ENCODE measurements at regions not wholly inside any gene's neighbourhood (a gene's known extent, or its start where the extent isn't known, plus 50 kb on each side); places are given as distances from the start of the nearest gene placed in this dataset.
A peak's percentile ranks its signal among the peaks of the same experiment; 100 is the strongest.
"Not testable (repeated sequence)": the region's sequence is repeated elsewhere in the genome, so short reads cannot be mapped to it uniquely, and the experiment has no call there.

DNA sequence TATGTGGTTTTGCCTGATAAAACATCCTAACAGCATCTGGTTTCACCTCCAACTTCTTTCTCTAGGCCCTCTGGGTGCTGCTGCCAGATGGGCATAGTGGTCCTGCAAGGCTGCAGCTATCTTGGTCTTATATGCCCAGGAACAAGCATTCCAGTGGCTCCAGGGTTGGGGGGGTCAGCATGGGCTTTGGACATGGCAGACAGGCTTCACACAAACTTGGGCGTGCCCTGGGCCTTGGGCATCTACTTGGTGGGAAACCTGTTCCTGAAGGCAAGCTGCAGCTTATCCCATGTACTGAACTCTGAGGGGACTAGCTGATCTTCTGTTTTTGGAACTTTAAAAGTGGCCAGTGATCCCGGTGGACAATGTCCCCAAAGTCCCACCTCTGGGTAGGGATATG lies 54.9 kb upstream of the ZNF678 start:
- DNase-seq (ENCODE audit: low read depth in 4 of 4, low spot score in 3 of 4), result no peak

DNA sequence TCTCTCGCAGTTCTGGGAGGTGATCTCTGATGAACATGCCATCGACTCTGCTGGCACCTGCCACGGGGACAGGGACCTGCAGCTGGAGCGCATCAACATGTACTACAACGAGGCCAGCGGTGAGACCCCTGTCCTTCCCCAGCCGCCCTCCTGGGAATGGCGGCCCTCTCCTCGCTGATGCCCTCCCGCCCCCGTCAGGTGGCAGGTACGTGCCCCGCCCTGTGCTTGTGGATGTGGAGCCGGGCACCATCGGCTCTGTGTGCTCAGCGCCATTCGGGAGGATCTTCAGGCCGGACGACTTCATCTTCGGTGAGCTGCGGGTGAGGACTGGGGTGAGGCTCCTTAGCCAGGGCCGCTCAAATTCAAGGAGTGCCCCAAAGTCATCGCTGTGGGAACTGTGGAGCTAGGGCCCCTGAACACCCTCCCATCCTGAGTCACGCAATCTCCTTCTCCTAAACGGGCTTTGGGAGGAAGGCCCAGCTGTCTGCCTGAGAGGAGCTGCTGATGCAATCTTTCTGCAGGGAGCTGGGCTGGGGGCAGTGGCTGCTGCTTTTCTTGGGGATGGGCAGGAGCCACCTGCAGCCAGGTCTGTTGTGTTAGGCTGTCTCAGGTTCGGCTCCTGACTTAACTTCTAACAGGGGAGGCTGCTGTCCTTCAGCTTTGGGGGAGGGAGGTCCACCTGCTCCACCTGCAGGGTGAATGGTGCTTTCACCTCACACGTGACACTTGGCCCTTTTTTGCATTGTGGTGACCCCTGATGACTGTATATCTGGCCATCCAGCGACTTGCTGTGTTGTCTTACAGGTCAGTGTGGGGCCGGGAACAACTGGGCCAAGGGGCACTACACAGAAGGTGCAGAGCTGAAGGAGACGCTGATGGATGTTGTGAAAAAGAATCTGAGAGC lies 56.6 kb upstream of the ZNF678 start:
- not testable (repeated sequence) for DNase-seq (ENCODE audit: low read depth in 4 of 4, low spot score in 3 of 4)

DNA sequence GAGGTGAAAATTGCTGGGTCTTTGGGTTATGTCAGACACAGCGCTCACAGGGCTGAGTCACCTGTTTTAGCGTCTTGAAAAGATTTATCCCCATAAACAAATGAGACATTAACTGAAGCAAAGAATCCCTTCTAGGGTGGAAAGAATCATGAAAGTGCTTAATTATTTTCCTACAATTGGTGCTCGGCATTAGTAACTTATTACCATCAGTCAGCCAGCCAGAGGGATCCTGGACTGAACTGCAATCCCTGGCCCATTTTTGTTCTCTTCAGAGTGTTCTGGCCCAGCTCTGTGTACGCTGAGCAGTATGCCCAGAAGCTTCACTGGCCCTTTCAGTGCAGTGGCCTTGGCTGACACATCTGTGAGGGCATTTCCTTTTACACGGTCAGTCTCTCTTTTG lies 67.3 kb upstream of the ZNF678 start:
- DNase-seq (ENCODE audit: low read depth in 4 of 4, low spot score in 3 of 4), result not testable (repeated sequence)

DNA sequence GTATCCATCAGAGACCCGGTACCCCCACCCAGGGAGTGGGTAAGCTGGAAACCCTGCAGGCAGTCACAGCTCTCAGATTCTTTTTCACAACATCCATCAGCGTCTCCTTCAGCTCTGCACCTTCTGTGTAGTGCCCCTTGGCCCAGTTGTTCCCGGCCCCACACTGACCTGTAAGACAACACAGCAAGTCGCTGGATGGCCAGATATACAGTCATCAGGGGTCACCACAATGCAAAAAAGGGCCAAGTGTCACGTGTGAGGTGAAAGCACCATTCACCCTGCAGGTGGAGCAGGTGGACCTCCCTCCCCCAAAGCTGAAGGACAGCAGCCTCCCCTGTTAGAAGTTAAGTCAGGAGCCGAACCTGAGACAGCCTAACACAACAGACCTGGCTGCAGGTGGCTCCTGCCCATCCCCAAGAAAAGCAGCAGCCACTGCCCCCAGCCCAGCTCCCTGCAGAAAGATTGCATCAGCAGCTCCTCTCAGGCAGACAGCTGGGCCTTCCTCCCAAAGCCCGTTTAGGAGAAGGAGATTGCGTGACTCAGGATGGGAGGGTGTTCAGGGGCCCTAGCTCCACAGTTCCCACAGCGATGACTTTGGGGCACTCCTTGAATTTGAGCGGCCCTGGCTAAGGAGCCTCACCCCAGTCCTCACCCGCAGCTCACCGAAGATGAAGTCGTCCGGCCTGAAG lies 69.3 kb upstream of the ZNF678 start:
- DNase-seq (ENCODE audit: low read depth in 4 of 4, low spot score in 3 of 4), result not testable (repeated sequence)

DNA sequence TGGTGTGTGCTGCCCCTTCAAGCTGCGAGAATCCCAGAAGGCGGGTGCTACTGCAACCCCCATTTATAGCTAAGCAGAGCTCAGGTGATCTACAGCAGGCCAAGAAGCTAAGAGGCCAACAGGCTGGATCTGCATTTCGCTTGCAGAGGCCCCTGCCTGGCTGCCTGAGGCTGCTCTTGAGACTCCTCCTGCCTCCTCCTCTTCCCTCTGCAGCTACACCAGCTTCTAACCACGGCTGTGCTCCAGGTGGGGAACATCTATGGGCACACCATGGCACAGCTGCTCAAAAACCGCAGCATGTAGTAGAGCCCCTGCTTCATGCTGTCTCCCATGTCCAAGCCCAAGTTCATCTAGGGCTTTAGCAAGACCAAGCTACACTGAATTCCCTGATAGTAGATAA lies 72.9 kb upstream of the ZNF678 start:
- no peak for DNase-seq (ENCODE audit: low read depth in 4 of 4, low spot score in 3 of 4)

GRCh38 chr1:227490001-227490400 lies 73.4 kb upstream of the ZNF678 start:
- DNase-seq (ENCODE audit: low read depth in 4 of 4, low spot score in 3 of 4), result no peak

DNA sequence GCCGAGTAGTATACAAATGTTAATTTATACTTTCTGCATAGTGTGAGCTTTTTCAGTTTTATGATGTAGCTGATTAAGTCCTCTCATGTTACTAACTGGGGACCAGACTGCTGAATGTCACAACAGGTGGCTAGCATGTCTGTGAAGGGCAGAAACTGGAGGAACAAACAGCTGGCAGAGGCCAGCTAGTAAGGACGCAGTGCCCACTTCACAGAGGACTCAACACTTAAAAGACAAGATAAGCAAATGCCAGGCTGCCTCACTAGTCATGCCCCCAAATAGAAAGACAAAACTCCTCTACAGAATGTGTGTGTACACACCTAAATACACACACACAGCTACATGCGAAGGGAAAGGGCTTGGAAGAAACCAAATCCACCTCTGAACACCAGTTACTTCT lies 73.8 kb upstream of the ZNF678 start:
- DNase-seq (ENCODE audit: low read depth in 4 of 4, low spot score in 3 of 4), result no peak

GRCh38 chr1:227487606-227488005 lies 75.8 kb upstream of the ZNF678 start:
- no peak for DNase-seq (ENCODE audit: low read depth in 4 of 4, low spot score in 3 of 4)

DNA sequence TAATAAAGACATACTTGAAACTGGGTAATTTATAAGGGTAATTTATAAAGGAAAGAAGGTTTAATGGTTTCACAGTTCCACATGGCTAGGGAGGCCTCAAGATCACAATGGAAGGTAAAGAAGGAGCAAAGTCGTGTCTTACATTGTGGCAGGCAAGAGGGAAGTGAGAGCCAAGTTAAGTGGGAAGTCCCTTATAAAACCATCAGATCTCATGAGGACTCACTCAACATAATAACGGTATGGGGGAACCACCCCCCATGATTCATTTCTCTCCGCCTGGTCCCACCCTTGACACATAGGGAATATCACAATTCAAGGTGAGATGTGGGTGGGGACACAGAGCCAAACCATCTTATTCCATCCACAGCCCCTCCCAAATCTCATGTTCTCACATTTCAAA lies 76.8 kb upstream of the ZNF678 start:
- no peak for DNase-seq (ENCODE audit: low read depth in 4 of 4, low spot score in 3 of 4)

GRCh38 chr1:227482023-227482299 lies 81.4 kb upstream of the ZNF678 start:
- DNase-seq (ENCODE audit: low read depth in 4 of 4, low spot score in 3 of 4), result no peak

- not testable (repeated sequence) for DNase-seq (ENCODE audit: low read depth in 4 of 4, low spot score in 3 of 4)
Measured at GRCh38 chr1:227474072-227474471, 89.3 kb upstream of the ZNF678 start.

- no peak for DNase-seq (ENCODE audit: low read depth in 4 of 4, low spot score in 3 of 4)
Measured at GRCh38 chr1:227472772-227473171, 90.6 kb upstream of the ZNF678 start.

DNA sequence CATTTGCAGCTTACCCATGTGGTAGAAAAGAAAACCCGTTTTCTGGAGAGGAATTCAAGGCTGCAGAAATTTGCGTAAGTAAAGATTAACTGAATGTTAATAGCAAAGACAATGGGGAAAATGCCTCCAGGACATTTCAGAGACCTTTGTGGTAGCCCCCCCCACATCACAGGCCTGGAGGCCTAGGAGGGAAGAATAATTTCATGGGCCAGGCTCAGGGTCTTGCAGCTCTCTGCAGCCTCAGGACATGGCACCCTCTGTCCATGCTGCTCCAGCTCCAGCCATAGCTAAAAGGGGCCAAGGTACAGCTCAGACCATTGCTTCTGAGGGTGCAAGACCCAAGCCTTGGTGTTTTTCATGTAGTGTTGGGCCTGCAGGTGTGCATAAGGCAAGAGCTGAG lies 92.7 kb upstream of the ZNF678 start:
- DNase-seq (ENCODE audit: low read depth in 4 of 4, low spot score in 3 of 4), result no peak

DNA sequence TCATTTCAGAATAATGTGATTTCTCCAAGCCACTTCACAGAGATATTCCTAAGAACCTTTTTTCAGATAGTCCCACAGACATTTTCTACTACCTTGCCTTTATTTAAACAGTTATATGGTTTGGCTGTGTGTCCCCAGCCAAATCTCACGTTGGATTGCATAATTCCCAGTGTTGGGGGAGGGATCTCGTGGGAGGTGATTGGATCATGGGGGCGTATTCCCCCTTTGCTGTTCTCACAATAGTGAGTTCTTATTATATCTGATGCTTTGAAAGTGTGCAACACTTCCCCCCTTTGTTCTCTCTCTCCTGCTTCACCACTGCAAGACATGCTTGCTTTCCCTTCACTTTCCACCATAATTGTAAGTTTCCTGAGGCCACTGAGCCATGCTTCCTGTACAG lies 93.6 kb upstream of the ZNF678 start:
- no peak for DNase-seq (ENCODE audit: low read depth in 4 of 4, low spot score in 3 of 4)

DNA sequence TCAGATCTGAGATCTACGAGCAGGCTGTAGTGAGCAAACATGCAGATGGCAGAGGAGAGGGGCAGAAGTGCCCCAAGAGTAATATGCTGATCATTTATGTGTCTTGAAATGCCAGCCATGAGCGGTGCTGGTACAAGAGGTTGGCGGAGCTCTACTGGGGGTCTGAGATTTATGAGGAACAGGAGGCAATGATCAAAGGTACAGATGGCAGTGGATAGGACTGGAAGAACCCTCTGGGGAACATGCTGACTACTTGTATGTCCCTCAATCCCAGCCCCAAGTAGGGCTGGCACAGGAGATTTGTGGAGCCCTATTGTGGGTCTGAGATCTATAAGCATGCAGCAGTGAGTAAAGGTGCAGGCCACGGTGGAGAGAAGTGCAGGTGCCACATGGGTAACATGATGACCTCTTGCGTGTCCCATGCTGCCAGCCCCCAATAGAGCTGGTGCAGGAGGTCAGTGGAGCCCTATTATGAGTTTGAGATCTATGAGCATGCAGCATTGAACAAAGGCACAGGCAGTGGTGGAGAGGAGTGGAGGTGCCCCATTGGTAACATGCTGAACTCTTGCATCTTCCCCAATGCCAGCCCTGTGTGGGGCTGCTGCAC lies 97.2 kb upstream of the ZNF678 start:
- DNase-seq (ENCODE audit: low read depth in 4 of 4, low spot score in 3 of 4), result no peak

GRCh38 chr1:227465256-227465655 lies 98.1 kb upstream of the ZNF678 start:
- no peak for DNase-seq (ENCODE audit: low read depth in 4 of 4, low spot score in 3 of 4)

GRCh38 chr1:227459977-227460376 lies 103.4 kb upstream of the ZNF678 start:
- peak in 1 of 4 donors; percentile 14 for DNase-seq (ENCODE audit: low read depth in 4 of 4, low spot score in 3 of 4)

- no peak for DNase-seq (ENCODE audit: low read depth in 4 of 4, low spot score in 3 of 4)
Measured at GRCh38 chr1:227459326-227459841, 104.0 kb upstream of the ZNF678 start.

DNA sequence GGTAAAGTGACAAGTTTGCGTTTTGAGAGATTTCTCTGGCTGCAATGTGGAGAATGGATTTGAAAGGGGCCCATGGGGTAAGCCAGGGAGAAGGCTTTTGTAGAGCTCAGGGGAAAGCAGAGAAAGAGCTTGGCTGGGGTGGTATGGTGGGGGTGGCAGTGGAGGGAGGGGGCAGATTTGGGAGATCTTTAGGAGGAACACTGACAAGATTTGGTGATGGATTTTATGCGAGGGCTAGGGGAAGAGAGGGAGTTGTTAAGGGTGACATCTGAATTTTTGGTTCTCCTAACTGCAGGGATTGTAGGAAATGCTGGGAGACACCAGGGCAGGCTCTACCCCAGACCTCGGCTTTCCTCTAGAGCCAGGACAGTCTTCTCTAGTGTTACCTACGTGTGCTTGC lies 108.7 kb upstream of the ZNF678 start:
- DNase-seq (ENCODE audit: low read depth in 4 of 4, low spot score in 3 of 4), result no peak

DNA sequence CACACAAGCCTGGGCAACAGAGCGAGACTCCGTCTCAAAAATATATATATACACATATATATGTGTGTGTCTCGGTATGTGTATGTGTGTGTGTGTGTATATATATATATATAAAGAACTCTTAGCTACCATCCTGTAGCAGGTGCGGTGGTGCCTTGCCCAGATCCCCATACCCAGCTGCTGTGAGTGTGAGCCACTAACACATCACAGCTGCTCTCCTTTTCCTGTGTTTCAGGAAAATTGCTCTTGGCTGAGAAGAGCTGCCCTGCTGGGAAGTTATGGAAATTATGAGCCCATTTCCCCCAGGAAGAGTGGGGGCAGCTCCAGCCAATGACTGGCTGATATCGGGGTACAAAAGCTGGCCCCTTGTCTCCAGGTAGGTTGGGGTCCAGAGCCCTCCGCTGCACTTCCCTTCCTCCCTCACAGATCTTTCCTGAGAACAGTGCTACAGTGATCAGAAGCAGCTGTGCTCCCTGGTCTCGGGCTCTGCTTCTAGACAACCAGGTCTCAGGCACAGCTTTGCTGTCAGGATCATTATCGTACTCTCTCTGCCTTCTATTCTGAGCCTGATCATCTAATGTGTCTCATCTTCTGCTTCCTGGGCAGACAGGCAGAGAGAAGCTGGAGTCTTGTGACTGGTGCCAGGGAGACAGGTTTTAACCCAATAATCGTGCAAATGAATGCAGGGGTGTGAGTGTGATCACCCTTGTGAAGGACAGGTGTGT lies 109.6 kb upstream of the ZNF678 start:
- DNase-seq (ENCODE audit: low read depth in 4 of 4, low spot score in 3 of 4), result no peak

GRCh38 chr1:227451954-227452353 lies 111.4 kb upstream of the ZNF678 start:
- DNase-seq (ENCODE audit: low read depth in 4 of 4, low spot score in 3 of 4), result no peak

All from left renal pelvis (tissue), 4 donors.